Skeletal muscle cell (primary cell): ENCODE measurements at regions not wholly inside any gene's neighbourhood (a gene's known extent, or its start where the extent isn't known, plus 50 kb on each side); places are given as distances from the start of the nearest gene placed in this dataset.
A peak's percentile ranks its signal among the peaks of the same experiment; 100 is the strongest.
"Not testable (repeated sequence)": the region's sequence is repeated elsewhere in the genome, so short reads cannot be mapped to it uniquely, and the experiment has no call there.

Source experiments
- DNase-seq: peaks from one replicate; pipeline ENCODE4 v3.0.0-alpha.2; 2010; ENCODE audit warnings: low read depth
- H3K4me3 ChIP-seq: 2 replicates; pipeline ENCODE4 v1.5.1; 2011; ENCODE audit warnings: low read depth, mild to moderate bottlenecking, control low read depth, low read length, moderate library complexity

GRCh38 chr5:15010936-15011335 lies 139.4 kb upstream of the ANKH start:
- H3K4me3 ChIP-seq = no peak overlapping the region
- no peak for DNase-seq

- DNase-seq = peak; percentile 53
- H3K4me3 ChIP-seq = no peak overlapping the region
Observed at GRCh38 chr5:15009420-15009819, 137.8 kb upstream of the ANKH start.

GRCh38 chr5:15008921-15009320 lies 137.3 kb upstream of the ANKH start:
- DNase-seq = no peak
- no peak overlapping the region for H3K4me3 ChIP-seq

GRCh38 chr5:15008476-15008875 lies 136.9 kb upstream of the ANKH start:
- peak; percentile 93 for DNase-seq
- H3K4me3 ChIP-seq = no peak overlapping the region

GRCh38 chr5:15007646-15008045 lies 136.1 kb upstream of the ANKH start:
- DNase-seq = no peak
- H3K4me3 ChIP-seq = no peak overlapping the region

- H3K4me3 ChIP-seq = no peak overlapping the region
- DNase-seq = no peak
Observed at GRCh38 chr5:15004506-15004905, 132.9 kb upstream of the ANKH start.

GRCh38 chr5:15003511-15003920 lies 131.9 kb upstream of the ANKH start:
- DNase-seq = no peak
- H3K4me3 ChIP-seq = no peak overlapping the region

GRCh38 chr5:15002791-15003190 lies 131.2 kb upstream of the ANKH start:
- DNase-seq = no peak
- no peak overlapping the region for H3K4me3 ChIP-seq

- DNase-seq = no peak
- no peak overlapping the region for H3K4me3 ChIP-seq
Observed at GRCh38 chr5:15002173-15002572, 130.6 kb upstream of the ANKH start.

GRCh38 chr5:15001517-15001916 lies 129.9 kb upstream of the ANKH start:
- DNase-seq = no peak
- H3K4me3 ChIP-seq = no peak overlapping the region

- no peak for DNase-seq
- H3K4me3 ChIP-seq = no peak overlapping the region
Observed at GRCh38 chr5:14998491-14998890, 126.9 kb upstream of the ANKH start.

GRCh38 chr5:14996997-14997396 lies 125.4 kb upstream of the ANKH start:
- DNase-seq = no peak
- H3K4me3 ChIP-seq = no peak overlapping the region

- no peak for DNase-seq
- no peak overlapping the region for H3K4me3 ChIP-seq
Observed at GRCh38 chr5:14995229-14995628, 123.7 kb upstream of the ANKH start.

GRCh38 chr5:14993459-14994133 lies 122.0 kb upstream of the ANKH start:
- not testable (repeated sequence) for H3K4me3 ChIP-seq, DNase-seq

- H3K4me3 ChIP-seq = peak overlapping the region; percentile 22
- not testable (repeated sequence) for DNase-seq
Observed at GRCh38 chr5:14992751-14993458, 121.3 kb upstream of the ANKH start.

GRCh38 chr5:14988223-14988622 lies 116.6 kb upstream of the ANKH start:
- H3K4me3 ChIP-seq = no peak overlapping the region
- DNase-seq = no peak

GRCh38 chr5:14986413-14986812 lies 114.8 kb upstream of the ANKH start:
- no peak for DNase-seq

GRCh38 chr5:14983666-14984441 lies 112.3 kb upstream of the ANKH start:
- no peak overlapping the region for H3K4me3 ChIP-seq
- DNase-seq = no peak

More at GRCh38 chr5:14986413-14986812, 114.8 kb upstream of the ANKH start:
- H3K4me3 ChIP-seq = no peak overlapping the region

- no peak for DNase-seq
- no peak overlapping the region for H3K4me3 ChIP-seq
Observed at GRCh38 chr5:14980698-14981097, 109.1 kb upstream of the ANKH start.

- no peak for DNase-seq
- no peak overlapping the region for H3K4me3 ChIP-seq
Observed at GRCh38 chr5:14977058-14977685, 105.6 kb upstream of the ANKH start.
